ENCODE measurements at regions not wholly inside any gene's neighbourhood (a gene's known extent, or its start where the extent isn't known, plus 50 kb on each side); places are given as distances from the start of the nearest gene placed in this dataset.
A peak's percentile ranks its signal among the peaks of the same experiment; 100 is the strongest.

- TF ChIP-seq CEBPZ (IDR thresholded peaks at IDR 0.05; ENCODE audit: low read length) (no peak), NONO (IDR thresholded peaks at IDR 0.05) (no peak), NONO (CRISPR knock-in tag; conservative IDR thresholded peaks at IDR 0.05) (peak; percentile 68; the same call in 1 of the 2 replicates), U2AF2 (IDR thresholded peaks at IDR 0.05; ENCODE audit: low read depth, low read length) (no peak), ZNF503 (CRISPR knock-in tag; IDR thresholded peaks at IDR 0.05) (peak; percentile 52), SAFB2 (CRISPR knock-in tag; IDR thresholded peaks at IDR 0.05; ENCODE audit: borderline replicate concordance, low read depth) (no peak), MLX (CRISPR knock-in tag; IDR thresholded peaks at IDR 0.05) (no peak), RFX3 (CRISPR knock-in tag; IDR thresholded peaks at IDR 0.05) (no peak), GZF1 (CRISPR knock-in tag; IDR thresholded peaks at IDR 0.05) (no peak), ZNF546 (CRISPR knock-in tag; conservative IDR thresholded peaks at IDR 0.05) (no peak), CEBPG (CRISPR knock-in tag; IDR thresholded peaks at IDR 0.05) (peak; percentile 63), ZNF281 (CRISPR knock-in tag; IDR thresholded peaks at IDR 0.05; ENCODE audit: borderline replicate concordance) (0 out of 2 replicates have a peak, but pooled peaks have one; percentile 30), SALL1 (CRISPR knock-in tag; IDR thresholded peaks at IDR 0.05) (peak; percentile 97), ZNF891 (CRISPR knock-in tag; IDR thresholded peaks at IDR 0.05) (peak; percentile 80; the same call in 1 of the 2 replicates), TFDP2 (CRISPR knock-in tag; IDR thresholded peaks at IDR 0.05) (0 out of 2 replicates have a peak, but pooled peaks have one; percentile 23), SOX13 (IDR thresholded peaks at IDR 0.05) (no peak), SOX13 (CRISPR knock-in tag; conservative IDR thresholded peaks at IDR 0.05 in 1 of 2, IDR thresholded peaks at IDR 0.05 in 1 of 2) (peak in 1 of 2 experiments; percentile 71; a peak in 2 of 4 replicates), SNRNP70 (IDR thresholded peaks at IDR 0.05; ENCODE audit: low read depth, low read length) (no peak), CREM (IDR thresholded peaks at IDR 0.05) (peak; percentile 88), CREM (CRISPR knock-in tag; IDR thresholded peaks at IDR 0.05) (no peak), JUNB (CRISPR knock-in tag; IDR thresholded peaks at IDR 0.05; ENCODE audit: borderline replicate concordance) (no peak)
Observed at GRCh38 chr21:15455819-15456462, 273.8 kb upstream of the USP25 start (continued).
